Keratinocyte (primary cell): ENCODE measurements at regions not wholly inside any gene's neighbourhood (a gene's known extent, or its start where the extent isn't known, plus 50 kb on each side); places are given as distances from the start of the nearest gene placed in this dataset.

ENCODE experiments used
- DNase-seq: peaks from one replicate; pipeline ENCODE4 v3.0.0-alpha.2; 2011; ENCODE audit warnings: low read depth, missing footprints, low spot score
- FAIRE-seq: peaks from 2 replicates; lab custom pipeline; 2011; peaks lifted over from hg19 to GRCh38; lab: Jason Lieb, UNC
- H2AFZ ChIP-seq: 2 replicates; pipeline ENCODE4 v1.6.0; 2012; ENCODE audit warnings: low read length, control low read depth, inconsistent platforms; ENCODE audit not compliant: control insufficient read depth
- H3K27ac ChIP-seq: 2 replicates; pipeline ENCODE4 v1.5.1; 2011; ENCODE audit warnings: low read length; ENCODE audit not compliant: control insufficient read depth, insufficient read depth
- H3K27me3 ChIP-seq: 3 replicates; pipeline ENCODE4 v1.6.0; 2011; ENCODE audit warnings: low read length; ENCODE audit not compliant: control insufficient read depth, insufficient read depth; ENCODE audit errors: extremely low read depth
- H3K36me3 ChIP-seq, 2 experiments: 2 replicates in 1 of 2; 3 replicates in 1 of 2; pipeline ENCODE4 v1.5.1; 2011; ENCODE audit warnings: low read length in 2 of 2, mild to moderate bottlenecking in 1 of 2; ENCODE audit not compliant: control insufficient read depth in 2 of 2, insufficient read depth in 2 of 2; ENCODE audit errors: extremely low read depth in 1 of 2
- H3K4me1 ChIP-seq: 3 replicates; pipeline ENCODE4 v1.5.1; 2011; ENCODE audit warnings: low read length; ENCODE audit not compliant: control insufficient read depth, insufficient read depth; ENCODE audit errors: extremely low read depth
- H3K4me2 ChIP-seq: 3 replicates; pipeline ENCODE4 v1.6.0; 2011; ENCODE audit warnings: low read depth, low read length; ENCODE audit not compliant: control insufficient read depth, insufficient read depth; ENCODE audit errors: extremely low read depth
- H3K4me3 ChIP-seq, 3 experiments: fragments of 200-600 bp in 1 of 3; sonication (generic) in 1 of 3; 2 replicates in 2 of 3; 3 replicates in 1 of 3; pipeline ENCODE4 v1.5.1; 2011 to 2016; ENCODE audit warnings: low read length in 3 of 3, mild to moderate bottlenecking in 3 of 3, control low read depth in 2 of 3, inconsistent platforms in 1 of 3, low read depth in 1 of 3, mixed read lengths in 1 of 3, mixed run types in 1 of 3, moderate library complexity in 1 of 3; ENCODE audit not compliant: control insufficient read depth in 2 of 3, insufficient read depth in 2 of 3; ENCODE audit errors: extremely low read depth in 1 of 3
- H3K79me2 ChIP-seq: 2 replicates; pipeline ENCODE4 v1.6.0; 2012; ENCODE audit warnings: low read length; ENCODE audit not compliant: control insufficient read depth, insufficient read depth
- H3K9ac ChIP-seq: 3 replicates; pipeline ENCODE4 v1.6.0; 2011; ENCODE audit warnings: low read length; ENCODE audit not compliant: control insufficient read depth, insufficient read depth; ENCODE audit errors: extremely low read depth
- H3K9me1 ChIP-seq: 3 replicates; pipeline ENCODE4 v1.6.0; 2011; ENCODE audit warnings: low read length; ENCODE audit not compliant: control insufficient read depth, insufficient read depth; ENCODE audit errors: extremely low read depth
- H3K9me3 ChIP-seq: 2 replicates; pipeline ENCODE4 v1.5.1; 2012; ENCODE audit warnings: low read depth, low read length; ENCODE audit not compliant: control insufficient read depth
- H4K20me1 ChIP-seq: 3 replicates; pipeline ENCODE4 v1.6.0; 2011; ENCODE audit warnings: low read length; ENCODE audit not compliant: control insufficient read depth, insufficient read depth; ENCODE audit errors: extremely low read depth
- EZH2 ChIP-seq: IDR thresholded peaks from one replicate; pipeline ENCODE4 v1.6.1; 2012; ENCODE audit warnings: inconsistent platforms, mild to moderate bottlenecking, low read length, moderate library complexity
- dilution Hi-C: fragments of 300-500 bp; cut with MboI; formaldehyde crosslinking; loops from one replicate; pipeline ENCODE4 v1.7.0; 2020; ENCODE audit warnings: low sequenced_read_pairs; ENCODE audit not compliant: extremely low pct_ligation_motif_present
- TF ChIP-seq, protein P1 (sequence below), 3 experiments: IDR thresholded peaks in 1 of 3; conservative IDR thresholded peaks in 1 of 3; optimal IDR thresholded peaks in 1 of 3; 2 replicates in 2 of 3; 3 replicates in 1 of 3; pipeline versions ENCODE3 to v1.5.1; 2011; ENCODE audit warnings: low read length in 3 of 3, mild to moderate bottlenecking in 3 of 3, moderate library complexity in 2 of 3, control low read depth in 1 of 3, inconsistent platforms in 1 of 3; ENCODE audit not compliant: insufficient read depth in 2 of 3; ENCODE audit errors: extremely low read depth in 1 of 3

DNA sequence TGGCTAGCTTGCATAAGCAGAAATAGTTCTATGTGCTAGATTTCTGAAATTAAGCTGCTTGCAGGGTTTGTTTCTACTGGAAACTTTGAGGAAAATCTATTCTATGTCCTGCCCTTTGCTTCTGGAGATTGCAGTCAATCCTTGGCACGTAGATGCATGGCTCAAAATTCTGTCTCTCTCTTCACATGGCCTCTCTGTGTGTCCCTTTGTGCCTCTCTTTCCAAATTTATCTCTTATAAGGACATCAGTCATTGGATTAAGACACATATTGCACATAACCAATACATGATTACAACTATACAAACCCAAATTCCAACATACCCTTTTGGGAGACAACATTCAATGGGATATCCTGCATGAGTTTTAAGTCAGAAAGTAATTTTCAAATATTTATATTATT, 744.3 kb upstream of the CTNND2 start:
- no peaks in the 10 kb centered on the region for H3K36me3 ChIP-seq
- no peaks in the 10 kb centered on the region for H4K20me1 ChIP-seq
- H3K9ac ChIP-seq, result no peak overlapping the region
- H3K9me1 ChIP-seq, result no peaks in the 10 kb centered on the region
- H3K4me3 ChIP-seq, result no peak overlapping the region
- DNase-seq, result no peak
- no peak overlapping the region for H2AFZ ChIP-seq
- H3K4me2 ChIP-seq, result no peak overlapping the region
- H3K9me3 ChIP-seq, result no peaks in the 10 kb centered on the region
- no peaks in the 10 kb centered on the region for H3K4me1 ChIP-seq
- no peaks in the 10 kb centered on the region for H3K27me3 ChIP-seq
- no peak for TF ChIP-seq EZH2
- TF ChIP-seq, protein P1, sequence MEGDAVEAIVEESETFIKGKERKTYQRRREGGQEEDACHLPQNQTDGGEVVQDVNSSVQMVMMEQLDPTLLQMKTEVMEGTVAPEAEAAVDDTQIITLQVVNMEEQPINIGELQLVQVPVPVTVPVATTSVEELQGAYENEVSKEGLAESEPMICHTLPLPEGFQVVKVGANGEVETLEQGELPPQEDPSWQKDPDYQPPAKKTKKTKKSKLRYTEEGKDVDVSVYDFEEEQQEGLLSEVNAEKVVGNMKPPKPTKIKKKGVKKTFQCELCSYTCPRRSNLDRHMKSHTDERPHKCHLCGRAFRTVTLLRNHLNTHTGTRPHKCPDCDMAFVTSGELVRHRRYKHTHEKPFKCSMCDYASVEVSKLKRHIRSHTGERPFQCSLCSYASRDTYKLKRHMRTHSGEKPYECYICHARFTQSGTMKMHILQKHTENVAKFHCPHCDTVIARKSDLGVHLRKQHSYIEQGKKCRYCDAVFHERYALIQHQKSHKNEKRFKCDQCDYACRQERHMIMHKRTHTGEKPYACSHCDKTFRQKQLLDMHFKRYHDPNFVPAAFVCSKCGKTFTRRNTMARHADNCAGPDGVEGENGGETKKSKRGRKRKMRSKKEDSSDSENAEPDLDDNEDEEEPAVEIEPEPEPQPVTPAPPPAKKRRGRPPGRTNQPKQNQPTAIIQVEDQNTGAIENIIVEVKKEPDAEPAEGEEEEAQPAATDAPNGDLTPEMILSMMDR (optimal IDR thresholded peaks at IDR 0.05 in 1 of 3, IDR thresholded peaks at IDR 0.05 in 1 of 3, conservative IDR thresholded peaks at IDR 0.05 in 1 of 3; ENCODE audit: extremely low read depth in 1 of 3, insufficient read depth in 2 of 3, low read length in 3 of 3), result no peak
- no peak overlapping the region for H3K27ac ChIP-seq
- dilution Hi-C loops, result no loop called here
- no peak for FAIRE-seq
- H3K79me2 ChIP-seq, result no peaks in the 10 kb centered on the region

DNA sequence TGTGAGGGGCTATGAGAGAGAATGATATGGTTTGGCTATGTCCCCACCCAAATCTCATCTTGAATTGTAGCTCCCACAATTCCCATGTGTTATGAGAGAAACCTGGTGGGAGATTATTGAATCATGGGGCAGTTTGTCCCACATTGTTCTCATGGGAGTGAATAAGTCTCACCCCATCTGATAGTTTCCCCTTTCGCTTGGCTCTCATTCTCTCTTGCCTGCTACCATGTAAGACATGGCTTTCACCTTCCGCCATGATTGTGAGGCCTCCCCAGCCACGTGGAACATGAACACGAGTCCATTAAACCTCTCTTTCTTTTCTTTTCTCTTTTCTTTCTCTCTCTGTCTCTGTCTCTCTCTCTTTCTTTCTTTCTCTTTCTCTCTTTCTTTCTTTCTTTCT, 743.4 kb upstream of the CTNND2 start:
- no peaks in the 10 kb centered on the region for H4K20me1 ChIP-seq

More for the DNA sequence above, 743.4 kb upstream of the CTNND2 start:
- H3K4me1 ChIP-seq, result no peaks in the 10 kb centered on the region
- no peak overlapping the region for H3K27ac ChIP-seq
- H3K9me3 ChIP-seq, result no peaks in the 10 kb centered on the region
- H3K9ac ChIP-seq, result no peak overlapping the region
- H2AFZ ChIP-seq, result no peak overlapping the region
- FAIRE-seq (no peak), DNase-seq (no peak)
- H3K9me1 ChIP-seq, result no peaks in the 10 kb centered on the region
- H3K4me2 ChIP-seq, result no peak overlapping the region
- no peaks in the 10 kb centered on the region for H3K36me3 ChIP-seq
- dilution Hi-C loops, result no loop called here
- no peaks in the 10 kb centered on the region for H3K79me2 ChIP-seq
- no peak overlapping the region for H3K4me3 ChIP-seq
- TF ChIP-seq, protein P1 (optimal IDR thresholded peaks at IDR 0.05 in 1 of 3, IDR thresholded peaks at IDR 0.05 in 1 of 3, conservative IDR thresholded peaks at IDR 0.05 in 1 of 3; ENCODE audit: extremely low read depth in 1 of 3, insufficient read depth in 2 of 3, low read length in 3 of 3), result no peak
- TF ChIP-seq EZH2, result no peak
- H3K27me3 ChIP-seq, result no peaks in the 10 kb centered on the region
